Stimulated activated naive B cell treated with anti-CD40 and anti-IgM and Interleukin-4, amounts not matched to agents 10 μg/mL and 1 μg/mL and 100 μg/mL, for 72 hours (primary cell): ENCODE measurements at regions not wholly inside any gene's neighbourhood (a gene's known extent, or its start where the extent isn't known, plus 50 kb on each side); places are given as distances from the start of the nearest gene placed in this dataset.

Source experiments
- ATAC-seq, 2 donors: fragments of 150-1000 bp; cut with Tn5 transposase; replicated peaks; 2 replicates each; pipeline ENCODE4 v1.10.0; 2021; ENCODE audit warnings: moderate library complexity in 1 of 2
- DNase-seq: peaks from one replicate; pipeline ENCODE4 v3.0.0; 2021
- H3K27ac Mint-ChIP-seq: one replicate; pipeline ENCODE4 v1.8.0; 2022; ENCODE audit warnings: mild to moderate bottlenecking, mixed read lengths
- H3K27me3 Mint-ChIP-seq, 2 donors: one replicate each; pipeline ENCODE4 v1.8.0; 2022; ENCODE audit warnings: mixed read lengths in 2 of 2
- H3K36me3 Mint-ChIP-seq, 2 donors: one replicate each; pipeline ENCODE4 v1.8.0; 2022; ENCODE audit warnings: mixed read lengths in 2 of 2, mild to moderate bottlenecking in 1 of 2
- H3K4me1 Mint-ChIP-seq, 2 donors: one replicate each; pipeline ENCODE4 v1.8.0; 2022; ENCODE audit warnings: mixed read lengths in 2 of 2, mild to moderate bottlenecking in 1 of 2
- H3K4me3 Mint-ChIP-seq, 2 donors: one replicate each; pipeline ENCODE4 v1.8.0; 2022; ENCODE audit warnings: mild to moderate bottlenecking in 2 of 2, mixed read lengths in 2 of 2, moderate library complexity in 1 of 2
- H3K9me3 Mint-ChIP-seq, 2 donors: one replicate each; pipeline ENCODE4 v1.8.0; 2022; ENCODE audit warnings: mixed read lengths in 2 of 2, mild to moderate bottlenecking in 1 of 2

DNA sequence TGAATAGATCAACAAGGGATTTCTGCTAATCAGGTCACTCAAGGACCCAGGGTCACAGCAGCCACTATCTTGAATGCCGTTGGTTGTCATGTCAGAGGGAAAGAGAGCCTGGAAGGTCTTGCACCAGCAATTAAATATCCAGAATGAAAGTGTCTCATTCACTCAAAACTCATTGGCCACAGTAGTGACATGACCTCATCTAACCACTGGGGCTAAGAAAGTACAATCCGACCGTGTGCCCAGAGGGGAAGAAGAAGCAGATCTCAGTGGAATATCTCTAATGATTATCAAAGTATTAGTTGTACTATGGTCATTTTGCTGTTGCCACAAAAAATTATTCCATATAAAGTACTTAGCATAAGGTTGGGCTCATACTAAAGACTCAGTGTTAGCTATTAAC is 210.0 kb downstream of the QDPR start:
- DNase-seq (no peak), ATAC-seq (no peak)
- peaks cover 0 to 7% of the 10 kb centered on the region in 2 donors for H3K9me3 Mint-ChIP-seq
- no peaks in the 10 kb centered on the region for H3K4me1 Mint-ChIP-seq
- no peak overlapping the region for H3K4me3 Mint-ChIP-seq
- H3K27me3 Mint-ChIP-seq, result peaks cover 0 to 5% of the 10 kb centered on the region in 2 donors
- no peak overlapping the region for H3K27ac Mint-ChIP-seq
- no peaks in the 10 kb centered on the region for H3K36me3 Mint-ChIP-seq

DNA sequence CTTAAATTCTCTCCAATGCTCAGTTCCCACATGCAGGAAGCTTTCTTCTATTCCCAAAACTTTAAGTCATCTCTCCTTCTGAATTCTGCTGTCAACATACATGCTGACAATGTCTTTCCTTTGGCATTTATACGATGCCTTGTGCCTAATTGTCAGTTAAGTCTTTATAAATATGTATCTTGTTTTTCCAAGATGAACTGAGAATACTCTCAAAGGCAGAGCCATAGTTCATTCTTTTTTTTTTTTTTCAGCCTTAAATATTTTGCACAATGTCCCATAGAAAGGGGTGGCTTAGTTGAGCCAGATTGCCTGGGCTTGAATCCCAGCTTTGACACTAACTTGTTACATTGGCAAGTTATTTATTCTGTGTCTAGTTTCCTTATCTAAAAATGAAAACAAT is 210.6 kb downstream of the QDPR start:
- no peak overlapping the region for H3K27ac Mint-ChIP-seq
- H3K4me3 Mint-ChIP-seq, result no peak overlapping the region
- no peaks in the 10 kb centered on the region for H3K36me3 Mint-ChIP-seq
- H3K9me3 Mint-ChIP-seq, result peaks cover 0 to 7% of the 10 kb centered on the region in 2 donors
- no peak for ATAC-seq
- no peaks in the 10 kb centered on the region for H3K4me1 Mint-ChIP-seq
- no peak for DNase-seq
- H3K27me3 Mint-ChIP-seq, result peaks cover 0 to 5% of the 10 kb centered on the region in 2 donors

DNA sequence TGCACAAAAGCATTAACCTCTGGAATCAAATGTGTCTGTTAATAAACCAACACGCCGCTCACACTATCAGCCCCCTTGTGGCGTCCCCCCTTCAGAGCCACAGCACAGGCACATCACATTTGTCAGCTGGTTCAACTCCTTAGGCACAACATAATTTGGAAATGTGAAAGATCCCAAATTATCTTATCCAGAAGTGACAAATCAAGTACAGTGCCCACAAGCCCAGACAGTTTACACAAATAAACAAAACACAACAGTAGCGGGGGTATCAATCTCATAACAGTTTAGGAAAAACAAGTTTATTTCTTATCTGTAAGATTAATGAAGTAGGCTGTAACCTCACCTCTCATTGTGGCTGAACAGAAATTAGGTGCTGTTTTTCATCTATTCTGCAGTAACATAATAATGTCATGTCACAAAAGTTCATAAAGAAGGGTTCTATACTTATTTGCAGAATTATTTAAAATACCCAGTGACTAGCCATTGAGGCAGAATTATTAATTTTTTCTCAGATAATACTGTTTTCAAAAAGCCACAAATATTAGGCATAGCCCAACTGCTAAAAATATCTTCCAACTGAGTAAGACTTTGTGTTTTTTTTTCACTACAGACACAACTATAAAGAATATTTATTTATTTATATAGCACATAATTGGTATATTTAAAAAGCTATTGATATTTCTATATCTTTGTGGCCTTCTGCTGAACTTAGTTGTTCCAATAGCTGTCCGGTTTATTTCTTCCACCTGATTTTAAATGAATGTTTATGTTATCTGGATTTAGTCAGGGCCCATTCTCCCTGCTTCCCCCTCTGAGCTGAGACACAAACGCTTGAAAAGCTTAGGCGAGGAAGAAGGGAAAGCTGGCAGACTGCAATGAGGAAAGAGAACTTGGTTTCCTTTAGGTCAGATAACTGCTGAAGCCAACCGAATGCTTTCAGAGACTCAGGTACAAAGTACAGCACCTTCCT is 214.7 kb downstream of the QDPR start:
- no peak overlapping the region for H3K27ac Mint-ChIP-seq
- ATAC-seq (no peak), DNase-seq (no peak)
- peaks cover 0 to 2% of the 10 kb centered on the region in 2 donors for H3K9me3 Mint-ChIP-seq
- no peaks in the 10 kb centered on the region for H3K36me3 Mint-ChIP-seq
- no peak overlapping the region for H3K4me3 Mint-ChIP-seq
- H3K27me3 Mint-ChIP-seq, result peaks cover 0 to 5% of the 10 kb centered on the region in 2 donors
- H3K4me1 Mint-ChIP-seq, result no peaks in the 10 kb centered on the region

DNA sequence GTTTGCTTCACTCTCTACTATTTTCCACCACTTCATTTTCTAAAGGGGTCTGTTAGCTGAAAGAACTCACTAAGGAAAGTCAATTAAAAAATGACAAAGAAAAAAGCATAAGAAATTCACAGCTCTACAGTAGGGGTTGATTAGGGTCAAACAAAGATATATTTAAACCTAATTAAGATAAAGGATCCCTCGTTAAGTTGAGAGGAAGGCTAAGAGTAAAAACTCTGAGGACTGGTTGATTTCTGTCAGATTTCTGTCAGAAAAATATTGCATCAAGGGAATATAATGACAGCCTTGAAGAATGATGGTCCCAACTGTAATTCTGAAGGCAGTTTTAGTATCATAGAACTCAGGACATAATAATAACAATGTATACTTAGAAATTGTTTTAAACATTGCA is 218.0 kb downstream of the QDPR start:
- H3K27me3 Mint-ChIP-seq, result no peaks in the 10 kb centered on the region

DNA sequence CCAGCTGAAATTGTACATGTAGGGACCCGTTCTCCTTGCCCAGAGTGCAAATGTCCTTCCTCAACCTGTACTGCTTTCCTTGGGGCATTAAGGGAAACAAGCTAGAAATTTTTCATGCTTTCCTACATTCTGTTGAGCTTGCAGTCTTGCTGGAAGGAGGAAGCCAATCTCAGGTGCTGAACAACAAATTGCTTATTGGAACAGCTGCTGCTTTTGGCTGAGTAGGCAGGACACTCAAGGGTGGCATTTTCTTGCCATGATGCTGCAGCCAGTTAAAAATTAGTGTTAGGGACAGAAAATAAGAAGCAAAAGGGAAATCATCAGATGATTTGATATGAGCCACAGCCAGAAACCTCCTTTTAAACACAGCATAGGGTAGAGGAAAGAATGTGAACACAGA is 223.7 kb downstream of the QDPR start:
- Mint-ChIP-seq H3K27me3 (no peaks in the 10 kb centered on the region), H3K9me3 (peaks cover 7 to 10% of the 10 kb centered on the region in 2 donors), H3K4me3 (no peak overlapping the region), H3K27ac (no peak overlapping the region), H3K36me3 (no peaks in the 10 kb centered on the region), H3K4me1 (no peaks in the 10 kb centered on the region)
- no peak for DNase-seq
- ATAC-seq, result no peak

More for the DNA sequence above, 218.0 kb downstream of the QDPR start:
- Mint-ChIP-seq H3K4me1 (no peaks in the 10 kb centered on the region), H3K36me3 (no peaks in the 10 kb centered on the region), H3K27ac (no peak overlapping the region), H3K9me3 (no peaks in the 10 kb centered on the region), H3K4me3 (no peak overlapping the region)
- no peak for ATAC-seq
- no peak for DNase-seq

DNA sequence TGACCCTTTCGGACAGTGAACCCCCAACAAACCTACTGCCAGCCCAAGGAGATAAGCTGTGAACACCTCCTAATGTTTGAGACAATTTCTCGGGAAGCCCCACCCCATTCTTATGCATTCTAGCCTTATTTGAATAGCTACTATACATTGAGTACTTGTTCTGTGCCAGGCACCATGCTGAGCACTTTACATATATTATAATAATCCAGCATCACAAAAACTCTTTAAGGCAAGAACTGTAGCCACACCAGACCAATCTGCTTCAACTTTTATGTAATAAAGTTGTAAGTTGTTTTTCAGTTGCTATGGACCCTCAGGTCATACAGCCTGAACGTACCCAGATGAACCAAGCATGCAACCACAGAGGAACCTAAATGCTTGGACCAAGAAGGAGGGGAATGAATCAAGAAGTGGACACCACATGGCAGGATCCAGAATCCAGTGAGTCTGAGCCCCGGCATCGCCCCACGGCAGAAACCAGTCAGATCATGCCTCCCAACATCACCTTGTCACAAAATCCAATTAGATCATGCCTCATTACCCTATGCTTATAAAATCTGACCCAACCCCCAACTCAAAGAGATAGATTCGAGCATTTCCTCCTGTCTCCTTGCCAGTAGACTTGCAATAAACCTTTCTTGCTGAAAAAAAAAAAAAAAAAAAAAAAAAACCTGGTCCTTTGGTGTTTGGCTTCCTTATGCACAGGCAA is 225.0 kb downstream of the QDPR start:
- ATAC-seq (no peak), DNase-seq (no peak)
- Mint-ChIP-seq H3K36me3 (no peaks in the 10 kb centered on the region), H3K27ac (no peak overlapping the region), H3K9me3 (peaks cover 7 to 10% of the 10 kb centered on the region in 2 donors), H3K4me1 (no peaks in the 10 kb centered on the region), H3K27me3 (no peaks in the 10 kb centered on the region), H3K4me3 (no peak overlapping the region)

DNA sequence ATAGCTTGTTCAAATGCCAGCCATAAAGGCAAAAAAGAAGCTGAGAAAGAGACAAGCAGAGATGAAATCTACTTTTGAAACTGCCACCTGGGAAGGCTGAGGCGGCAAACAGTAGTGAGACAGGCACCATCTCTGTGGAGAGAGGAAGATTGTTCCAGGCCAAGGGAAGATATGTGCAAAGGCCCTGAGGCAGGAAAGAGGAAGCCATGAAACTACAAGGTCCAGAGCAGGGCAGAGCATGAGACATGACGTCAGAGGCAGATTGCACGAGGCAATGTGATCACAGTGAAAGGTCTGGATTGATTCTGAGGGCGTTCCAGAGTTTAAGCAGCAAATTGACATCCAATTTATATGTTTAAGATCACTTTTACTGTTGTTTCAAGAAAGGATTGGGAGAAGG is 226.1 kb downstream of the QDPR start:
- peaks cover 7 to 10% of the 10 kb centered on the region in 2 donors for H3K9me3 Mint-ChIP-seq
- H3K27ac Mint-ChIP-seq, result no peak overlapping the region
- ATAC-seq (no peak), DNase-seq (no peak)
- no peak overlapping the region for H3K4me3 Mint-ChIP-seq
- H3K36me3 Mint-ChIP-seq, result no peaks in the 10 kb centered on the region
- no peaks in the 10 kb centered on the region for H3K4me1 Mint-ChIP-seq
- no peaks in the 10 kb centered on the region for H3K27me3 Mint-ChIP-seq

DNA sequence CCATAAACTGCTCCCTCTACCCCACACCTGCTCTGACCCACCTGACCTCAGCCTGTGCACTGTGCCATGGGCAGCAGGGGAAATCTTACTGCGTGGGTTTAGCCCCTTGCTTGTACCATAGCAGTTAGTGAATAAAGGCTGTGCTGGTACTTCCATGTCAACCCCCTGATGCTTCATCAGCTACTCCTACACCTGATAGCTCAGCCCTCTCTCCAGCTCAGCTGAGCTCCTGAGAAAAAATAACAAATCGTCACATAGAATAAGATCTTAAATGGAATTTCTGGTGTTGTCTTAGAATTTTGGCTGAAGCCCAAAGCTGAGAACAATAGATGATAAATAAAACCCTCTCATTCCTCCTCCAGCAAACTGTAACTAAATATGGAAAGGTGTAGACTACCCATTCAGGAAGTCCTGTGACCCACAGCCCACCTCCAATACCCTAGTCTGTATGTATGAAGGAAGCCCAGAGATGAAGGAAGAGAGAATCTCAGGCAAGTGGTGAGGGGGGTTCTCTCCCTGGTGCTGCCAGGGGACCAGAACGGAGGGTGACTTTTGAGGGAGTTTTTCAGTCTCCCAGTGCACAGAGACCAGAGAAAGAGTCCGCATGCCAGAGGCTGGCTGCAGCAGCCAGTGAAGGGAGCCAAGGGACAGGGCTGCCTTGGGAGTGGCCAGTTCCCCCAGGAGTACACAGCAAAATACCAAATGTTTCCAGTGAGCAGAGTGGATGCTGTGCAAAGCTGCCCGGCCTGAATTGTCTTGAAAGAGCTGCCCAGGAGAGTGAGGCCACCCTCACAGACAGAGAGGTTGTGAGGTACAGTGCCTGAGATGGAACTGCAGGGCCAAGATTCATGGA is 227.3 kb downstream of the QDPR start:
- Mint-ChIP-seq H3K4me3 (no peak overlapping the region), H3K27me3 (no peaks in the 10 kb centered on the region), H3K36me3 (no peaks in the 10 kb centered on the region), H3K9me3 (peaks cover 7 to 10% of the 10 kb centered on the region in 2 donors), H3K27ac (no peak overlapping the region), H3K4me1 (no peaks in the 10 kb centered on the region)
- no peak for ATAC-seq
- DNase-seq, result no peak

DNA sequence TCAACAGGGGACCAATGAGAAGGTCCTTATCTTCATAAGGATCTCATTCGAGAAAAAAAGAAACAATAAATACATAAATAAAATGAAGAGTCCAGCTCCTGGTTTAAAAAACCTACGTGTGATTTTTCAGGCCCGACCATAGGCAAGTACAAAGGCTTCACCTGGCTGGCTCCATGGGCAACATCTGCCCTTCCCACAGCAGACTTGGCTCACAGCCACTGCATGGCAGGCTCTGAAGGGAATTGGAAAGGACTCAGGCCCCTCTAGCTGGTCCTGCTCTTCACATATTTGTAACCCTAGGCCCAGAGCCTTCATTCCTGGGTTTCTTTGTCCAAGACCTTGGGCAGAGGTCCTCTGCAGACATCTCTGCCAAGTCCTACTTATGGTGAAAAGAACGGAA is 228.1 kb downstream of the QDPR start:
- H3K27ac Mint-ChIP-seq, result no peak overlapping the region
- H3K27me3 Mint-ChIP-seq, result no peaks in the 10 kb centered on the region
- no peak for DNase-seq
- no peaks in the 10 kb centered on the region for H3K36me3 Mint-ChIP-seq
- ATAC-seq, result no peak
- no peaks in the 10 kb centered on the region for H3K4me1 Mint-ChIP-seq
- no peak overlapping the region for H3K4me3 Mint-ChIP-seq
- H3K9me3 Mint-ChIP-seq, result peaks cover 7 to 10% of the 10 kb centered on the region in 2 donors

DNA sequence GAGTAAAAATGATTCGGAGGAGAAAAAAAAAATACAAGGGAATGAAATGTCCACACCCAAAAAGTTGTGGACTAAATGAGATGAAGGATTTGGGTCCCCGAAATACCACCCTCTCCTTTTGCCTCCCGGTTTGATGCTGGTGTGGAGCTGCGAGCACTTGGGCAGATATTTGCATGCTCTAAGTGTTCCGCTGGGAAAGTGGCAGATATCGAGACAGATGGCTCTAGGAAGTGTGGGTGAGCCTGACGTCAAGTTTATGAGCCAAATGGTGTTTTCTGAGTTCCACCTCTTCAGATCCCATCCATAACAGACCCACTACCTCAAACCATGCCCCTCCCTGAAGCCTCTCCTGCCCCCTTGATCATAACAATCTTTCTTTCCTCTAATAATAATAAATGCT is 228.6 kb downstream of the QDPR start:
- Mint-ChIP-seq H3K4me1 (no peaks in the 10 kb centered on the region), H3K36me3 (no peaks in the 10 kb centered on the region), H3K27me3 (no peaks in the 10 kb centered on the region), H3K27ac (no peak overlapping the region), H3K9me3 (peaks cover 4 to 5% of the 10 kb centered on the region in 2 donors), H3K4me3 (no peak overlapping the region)
- DNase-seq (no peak), ATAC-seq (no peak)

DNA sequence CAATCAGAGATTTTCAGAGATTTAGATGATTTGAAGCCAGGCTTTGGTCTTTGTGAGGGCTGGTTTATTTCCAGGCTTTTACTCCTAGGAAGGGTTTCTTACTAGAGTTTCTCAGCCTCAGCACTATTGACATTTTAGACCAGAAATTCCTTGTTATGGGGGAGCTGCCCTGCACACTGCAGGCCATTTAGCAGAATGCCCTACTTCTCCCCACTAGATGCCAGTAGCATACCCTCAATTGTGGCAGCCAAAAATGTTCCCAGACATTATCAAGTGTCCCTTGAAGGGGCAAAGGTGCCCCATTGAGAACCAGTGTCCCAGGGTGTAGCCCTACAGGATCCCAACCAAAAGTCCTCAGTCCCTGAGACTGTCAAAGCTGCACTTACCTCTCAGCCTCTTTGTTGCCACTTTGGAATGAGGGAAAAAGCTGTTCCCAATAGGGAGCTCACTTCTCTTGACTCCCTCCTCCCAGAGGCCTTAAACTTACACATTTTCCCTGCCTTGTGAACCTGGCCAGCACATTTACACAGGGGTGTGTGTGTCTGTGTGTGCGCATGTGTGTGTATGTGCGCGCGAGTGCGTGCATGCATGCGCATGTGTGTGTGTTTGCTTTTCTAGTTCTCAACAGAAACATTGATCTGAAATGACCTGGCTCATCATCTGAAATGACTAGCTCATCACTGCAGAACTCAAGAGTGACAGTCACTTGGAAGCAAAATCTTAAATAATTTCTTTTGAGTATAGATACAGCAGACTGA is 231.4 kb downstream of the QDPR start:
- Mint-ChIP-seq H3K4me3 (no peak overlapping the region), H3K27me3 (no peaks in the 10 kb centered on the region), H3K27ac (no peak overlapping the region), H3K36me3 (no peaks in the 10 kb centered on the region), H3K4me1 (no peaks in the 10 kb centered on the region), H3K9me3 (no peaks in the 10 kb centered on the region)
- DNase-seq, result no peak
- ATAC-seq, result no peak

DNA sequence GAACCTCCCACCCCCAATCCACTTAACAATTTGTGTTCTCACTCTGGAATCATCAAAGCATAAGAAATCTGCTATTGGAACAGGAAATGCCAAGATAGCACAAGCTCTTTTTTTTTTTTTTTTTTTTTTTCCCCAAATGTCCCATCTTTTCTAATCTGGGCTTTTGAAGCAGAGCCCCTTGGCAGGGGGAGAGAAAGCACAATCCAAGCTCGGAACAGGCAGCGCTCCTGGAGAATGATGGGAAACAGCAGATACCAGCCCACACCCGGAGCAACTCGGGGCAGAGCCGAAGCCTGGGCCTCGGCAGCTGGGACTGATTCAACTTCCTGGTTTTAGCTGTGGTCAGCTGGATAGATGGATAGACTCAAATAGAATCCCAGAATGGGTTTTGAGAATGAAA is 235.1 kb downstream of the QDPR start:
- ATAC-seq, result no peak
- no peaks in the 10 kb centered on the region for H3K4me1 Mint-ChIP-seq
- H3K4me3 Mint-ChIP-seq, result no peak overlapping the region
- DNase-seq, result no peak
- H3K9me3 Mint-ChIP-seq, result no peaks in the 10 kb centered on the region
- no peak overlapping the region for H3K27ac Mint-ChIP-seq
- no peaks in the 10 kb centered on the region for H3K36me3 Mint-ChIP-seq
- H3K27me3 Mint-ChIP-seq, result no peaks in the 10 kb centered on the region

DNA sequence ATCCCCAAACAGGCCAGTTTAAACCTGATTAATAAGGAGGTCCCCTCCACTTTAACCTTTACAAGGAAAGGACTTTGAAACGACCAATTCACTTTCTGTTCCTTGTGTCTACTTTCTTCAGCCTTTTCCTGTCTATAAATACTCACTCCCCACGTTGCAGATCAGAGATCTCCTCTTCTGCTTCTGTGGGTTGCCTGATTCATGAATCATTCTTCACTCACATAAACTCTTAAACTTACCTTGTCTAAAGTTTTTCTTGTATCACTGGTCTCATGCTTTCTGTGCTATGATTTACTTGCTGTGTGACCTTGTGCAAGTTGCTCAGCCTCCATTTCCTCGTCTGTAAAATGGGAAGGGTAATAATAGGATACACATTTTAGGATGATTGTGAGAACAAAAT is 236.1 kb downstream of the QDPR start:
- no peaks in the 10 kb centered on the region for H3K9me3 Mint-ChIP-seq
- H3K27me3 Mint-ChIP-seq, result no peaks in the 10 kb centered on the region
- DNase-seq (no peak), ATAC-seq (no peak)
- no peak overlapping the region for H3K27ac Mint-ChIP-seq
- H3K4me1 Mint-ChIP-seq, result no peaks in the 10 kb centered on the region
- H3K36me3 Mint-ChIP-seq, result no peaks in the 10 kb centered on the region
- no peak overlapping the region for H3K4me3 Mint-ChIP-seq

DNA sequence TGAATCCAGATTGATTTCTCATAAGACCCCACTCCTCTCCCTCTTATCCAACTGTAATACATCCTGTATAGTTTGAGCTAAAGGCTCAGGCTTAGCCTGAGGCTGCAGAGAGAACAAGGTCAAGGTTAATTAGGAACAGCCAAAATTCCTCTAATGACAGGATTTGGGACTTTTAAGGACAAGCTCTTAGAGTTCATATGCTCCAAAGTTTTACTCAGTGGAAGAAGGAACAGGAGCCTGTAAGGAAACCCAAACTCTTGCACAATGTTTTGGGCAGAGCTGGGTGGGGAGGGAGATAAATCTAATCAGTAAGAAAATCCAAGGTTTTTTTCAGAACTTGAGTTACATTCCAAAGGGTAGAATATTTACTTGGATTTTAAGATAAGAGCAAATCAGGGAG is 238.8 kb downstream of the QDPR start:
- no peak for DNase-seq
- Mint-ChIP-seq H3K9me3 (no peaks in the 10 kb centered on the region), H3K27ac (no peak overlapping the region), H3K36me3 (no peaks in the 10 kb centered on the region), H3K27me3 (peaks cover 0 to 5% of the 10 kb centered on the region in 2 donors), H3K4me1 (no peaks in the 10 kb centered on the region), H3K4me3 (no peak overlapping the region)
- no peak for ATAC-seq
